ENCODE measurements at regions not wholly inside any gene's neighbourhood (a gene's known extent, or its start where the extent isn't known, plus 50 kb on each side); places are given as distances from the start of the nearest gene placed in this dataset.
"Not testable (repeated sequence)": the region's sequence is repeated elsewhere in the genome, so short reads cannot be mapped to it uniquely, and the experiment has no call there.

DNA sequence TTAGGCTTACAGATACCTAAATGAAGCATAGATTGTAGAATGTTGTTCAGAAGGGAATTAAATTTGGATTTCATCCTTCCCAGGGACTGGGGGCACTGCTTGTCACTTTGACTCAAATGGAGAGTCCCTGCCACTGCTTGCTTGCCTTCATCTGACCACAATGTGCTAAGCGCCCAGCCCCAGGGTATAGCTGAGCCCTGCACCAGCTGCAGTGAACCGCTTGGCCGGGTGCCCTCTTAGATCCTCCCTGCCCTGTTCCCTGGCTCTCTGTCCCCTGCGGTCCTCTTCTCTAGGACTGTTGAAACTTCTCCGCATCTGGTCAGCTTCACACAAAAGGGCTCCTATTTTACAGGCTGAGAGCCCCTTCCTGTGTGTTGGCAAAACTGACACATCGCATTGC lies 170.9 kb downstream of the BCL2L11 start:
- not testable (repeated sequence) for DNase-seq

DNA sequence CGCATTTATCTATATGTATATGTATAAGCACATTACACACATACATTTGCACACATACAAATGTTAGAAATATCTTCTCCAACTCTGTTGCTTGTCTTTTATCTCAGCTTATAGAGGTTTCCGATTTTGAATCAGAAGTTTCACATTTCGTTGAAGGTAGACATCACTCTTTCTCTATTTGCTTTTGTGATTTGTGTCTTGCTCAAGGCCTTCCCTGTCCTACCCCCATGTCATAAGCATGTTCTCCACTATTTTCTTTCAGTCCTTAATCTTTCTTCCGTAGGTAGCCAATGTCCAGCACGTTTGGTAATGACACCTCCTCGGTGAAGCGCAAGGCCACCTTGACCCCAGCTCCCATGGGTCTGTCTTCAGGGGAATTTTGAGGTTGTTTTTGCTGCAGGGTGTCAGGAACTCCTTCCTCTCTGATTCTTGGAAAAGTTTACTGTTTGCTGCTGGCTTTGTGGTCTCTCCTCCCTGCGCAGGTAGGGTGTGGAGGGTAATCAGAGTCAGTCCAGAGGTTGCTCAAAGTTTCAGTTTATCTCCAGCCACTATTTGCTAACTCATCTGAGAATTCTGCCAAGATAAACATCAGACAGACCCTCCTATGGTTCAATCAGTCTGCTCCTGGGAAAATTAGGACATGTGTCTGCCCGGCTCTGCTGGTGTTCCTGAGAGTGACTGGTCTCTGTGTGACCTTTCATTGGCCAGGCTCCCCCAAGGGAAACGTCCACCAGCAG lies 171.7 kb downstream of the BCL2L11 start:
- not testable (repeated sequence) for DNase-seq

DNA sequence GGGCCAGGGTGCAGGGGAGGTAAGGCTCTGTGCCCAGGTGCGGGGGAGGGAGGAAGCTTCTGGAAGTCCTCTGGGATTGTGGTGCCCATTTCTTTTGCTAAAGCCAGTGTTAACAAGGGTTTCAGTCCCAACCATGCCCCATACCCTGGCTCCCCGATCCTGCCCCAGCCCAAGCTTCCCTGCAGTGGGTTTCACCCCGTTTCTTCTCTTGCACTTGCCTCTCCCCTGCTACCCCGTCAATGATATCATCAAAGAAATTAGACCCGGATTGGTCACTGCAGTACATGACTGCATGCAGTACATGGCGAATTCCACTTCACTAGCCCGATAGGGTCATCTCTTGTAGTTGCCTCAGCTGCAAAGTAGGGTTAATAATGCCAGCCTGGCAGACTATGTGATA lies 174.0 kb downstream of the BCL2L11 start:
- DNase-seq: not testable (repeated sequence)

DNA sequence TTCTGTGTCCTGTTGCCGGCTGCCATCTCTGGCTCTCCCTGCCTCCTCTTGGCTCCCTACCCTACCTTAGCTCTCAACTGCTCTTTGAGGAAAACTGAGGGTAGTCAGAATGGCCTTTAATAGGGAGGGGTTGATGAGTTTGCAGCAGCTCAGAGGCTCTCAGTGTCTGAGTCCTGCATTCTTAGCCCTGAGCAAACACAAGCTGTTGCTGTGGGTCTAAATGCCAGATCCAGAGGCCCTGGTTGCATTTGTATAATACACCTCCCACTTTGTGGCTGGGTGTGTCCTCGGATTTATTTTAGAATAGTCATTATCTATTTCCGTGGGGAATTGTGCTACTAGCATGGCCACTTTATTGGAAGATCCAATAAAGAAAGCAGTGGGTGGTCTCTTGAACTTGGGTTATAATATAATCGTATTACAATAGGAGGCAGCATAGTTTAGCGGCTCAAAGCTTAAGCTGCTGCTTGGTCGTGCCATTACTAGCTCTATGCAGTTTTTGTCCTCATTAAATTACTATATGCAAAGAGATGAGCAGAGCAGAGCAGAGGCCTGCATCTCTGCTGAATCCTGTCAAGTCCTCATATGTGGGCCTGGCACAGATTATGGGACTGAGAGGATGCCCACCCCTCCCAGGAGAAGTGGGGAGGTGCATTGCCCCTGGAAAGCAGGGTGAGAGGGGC lies 175.5 kb downstream of the BCL2L11 start:
- not testable (repeated sequence) for DNase-seq

DNA sequence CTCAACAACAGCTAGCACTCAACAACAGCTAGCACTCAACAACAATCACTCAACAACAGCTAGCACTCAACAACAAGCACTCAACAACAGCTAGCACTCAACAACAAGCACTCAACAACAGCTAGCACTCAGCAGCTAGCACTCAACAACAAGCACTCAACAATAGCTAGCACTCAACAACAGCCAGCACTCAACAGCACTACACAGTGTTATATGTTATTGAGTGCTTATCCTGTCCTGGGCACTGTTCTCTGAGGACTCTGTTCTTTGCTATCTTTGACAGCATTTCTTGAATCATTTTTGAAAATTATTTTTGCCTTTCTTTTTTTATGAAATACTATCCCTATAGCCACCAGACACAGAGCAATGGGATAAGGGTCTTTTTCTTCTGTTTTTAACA lies 176.4 kb downstream of the BCL2L11 start:
- not testable (repeated sequence) for DNase-seq

DNA sequence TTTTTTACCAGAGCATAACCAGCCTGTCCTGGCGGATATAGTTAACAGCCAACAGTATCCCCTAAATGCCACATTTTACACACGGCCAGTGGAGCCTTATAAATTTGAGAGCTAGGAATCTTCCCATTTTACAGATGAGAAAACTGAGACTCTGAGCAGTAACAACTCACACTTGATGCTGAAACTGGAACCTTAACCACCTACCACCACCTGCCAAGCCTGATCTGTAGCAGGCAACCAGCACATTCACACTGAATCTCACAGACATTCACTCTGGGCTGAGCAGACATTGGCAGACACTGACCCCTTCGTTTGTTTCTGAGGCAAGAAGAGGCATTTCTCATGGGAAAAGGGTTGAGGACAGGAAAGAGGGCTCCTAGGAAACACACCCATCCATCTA lies 178.2 kb downstream of the BCL2L11 start:
- DNase-seq: not testable (repeated sequence)

DNA sequence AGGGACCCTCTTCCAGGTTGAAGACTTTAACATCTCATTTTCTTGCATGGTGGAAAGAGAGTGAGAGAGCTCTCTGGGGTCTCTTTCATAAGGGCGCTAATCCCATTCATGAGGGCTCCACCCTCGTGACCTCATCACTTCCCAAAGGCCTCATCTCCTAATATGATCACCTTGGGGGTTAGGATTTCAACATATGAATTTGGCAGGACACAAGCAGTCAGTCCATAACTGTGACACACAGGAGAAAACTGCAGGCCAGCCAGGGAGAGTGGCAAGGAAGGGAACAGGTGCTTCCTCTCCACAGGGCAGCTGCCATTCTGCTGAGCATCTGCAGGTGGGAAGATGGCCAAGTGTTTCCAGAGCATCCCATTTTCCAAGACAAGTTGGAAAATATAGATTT lies 178.9 kb downstream of the BCL2L11 start:
- not testable (repeated sequence) for DNase-seq

DNA sequence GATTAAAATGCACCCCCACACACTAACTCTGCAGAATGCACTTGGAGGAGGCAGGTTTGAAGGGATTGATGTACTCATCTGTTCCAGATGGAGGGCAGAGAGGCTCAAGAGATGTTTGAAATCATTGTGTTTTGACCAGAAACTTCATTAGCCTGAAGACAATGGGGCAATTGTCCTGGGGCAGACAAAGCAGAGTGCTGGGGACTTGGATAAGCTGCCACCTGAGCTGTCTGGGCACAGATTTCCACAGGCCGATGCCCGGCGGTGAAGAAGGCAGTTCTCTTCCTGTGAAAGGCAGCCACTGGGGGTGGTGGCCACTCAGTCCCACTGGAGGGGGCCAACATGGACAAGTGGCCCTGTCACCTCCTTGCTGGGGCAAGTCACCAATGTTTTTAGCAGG lies 181.0 kb downstream of the BCL2L11 start:
- DNase-seq: not testable (repeated sequence)

DNA sequence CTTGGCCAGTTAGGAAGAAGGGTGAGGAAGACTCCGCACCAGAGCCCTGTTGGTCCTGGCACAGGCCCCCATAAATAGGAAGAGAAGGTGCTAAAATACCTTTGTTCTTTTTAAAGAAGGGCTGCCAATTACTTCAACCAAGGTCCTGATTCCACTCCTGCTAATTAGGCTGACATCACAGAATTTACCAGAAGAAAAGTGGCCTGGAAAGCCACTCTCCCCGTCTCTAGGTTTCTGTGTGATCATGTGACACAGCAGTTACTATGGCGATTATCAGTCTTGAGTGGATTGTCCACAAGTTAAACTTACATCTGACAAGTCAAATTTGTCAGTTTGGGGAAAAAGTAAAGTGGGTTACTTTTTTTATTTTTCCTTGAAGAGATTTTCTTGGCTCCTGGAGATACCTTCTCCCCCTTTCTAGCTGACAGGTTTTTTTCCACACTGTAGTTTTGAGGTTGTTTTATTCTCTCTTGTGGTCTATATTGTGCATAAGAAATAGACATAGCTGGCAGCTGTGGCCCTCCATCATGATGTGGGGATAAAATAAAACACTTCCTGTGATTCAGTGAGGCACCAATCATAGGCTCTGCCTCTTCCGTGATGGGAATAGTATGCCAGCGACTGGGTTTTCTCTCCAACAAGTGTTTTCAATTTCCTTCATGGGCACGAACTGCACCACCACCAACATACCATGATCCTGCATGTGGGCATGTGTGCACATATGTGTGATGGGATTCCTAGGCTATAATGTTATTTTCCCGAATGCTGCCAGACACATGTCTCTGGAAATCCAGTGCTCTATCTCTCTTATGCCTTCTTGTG lies 181.9 kb downstream of the BCL2L11 start:
- not testable (repeated sequence) for DNase-seq

DNA sequence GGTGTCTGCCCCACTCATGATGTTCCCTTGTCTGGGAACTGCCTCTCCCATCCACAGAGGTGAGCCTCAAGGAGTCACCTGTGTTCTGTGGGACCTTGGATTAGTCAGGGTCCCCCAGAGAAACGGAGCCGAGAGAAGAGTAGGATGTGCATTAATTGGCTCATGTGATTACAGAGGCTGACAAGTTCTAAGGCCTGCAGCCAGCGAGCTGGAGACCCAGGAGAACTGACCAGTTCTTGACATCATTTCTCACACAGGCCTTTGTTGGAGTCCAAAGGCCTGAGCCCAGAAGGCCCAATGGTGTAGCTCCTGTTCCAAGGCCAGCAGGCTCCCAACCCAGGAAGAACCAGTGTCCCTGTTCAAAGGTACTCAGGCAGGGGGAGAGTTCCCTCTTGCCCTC lies 186.6 kb downstream of the BCL2L11 start:
- not testable (repeated sequence) for DNase-seq

DNA sequence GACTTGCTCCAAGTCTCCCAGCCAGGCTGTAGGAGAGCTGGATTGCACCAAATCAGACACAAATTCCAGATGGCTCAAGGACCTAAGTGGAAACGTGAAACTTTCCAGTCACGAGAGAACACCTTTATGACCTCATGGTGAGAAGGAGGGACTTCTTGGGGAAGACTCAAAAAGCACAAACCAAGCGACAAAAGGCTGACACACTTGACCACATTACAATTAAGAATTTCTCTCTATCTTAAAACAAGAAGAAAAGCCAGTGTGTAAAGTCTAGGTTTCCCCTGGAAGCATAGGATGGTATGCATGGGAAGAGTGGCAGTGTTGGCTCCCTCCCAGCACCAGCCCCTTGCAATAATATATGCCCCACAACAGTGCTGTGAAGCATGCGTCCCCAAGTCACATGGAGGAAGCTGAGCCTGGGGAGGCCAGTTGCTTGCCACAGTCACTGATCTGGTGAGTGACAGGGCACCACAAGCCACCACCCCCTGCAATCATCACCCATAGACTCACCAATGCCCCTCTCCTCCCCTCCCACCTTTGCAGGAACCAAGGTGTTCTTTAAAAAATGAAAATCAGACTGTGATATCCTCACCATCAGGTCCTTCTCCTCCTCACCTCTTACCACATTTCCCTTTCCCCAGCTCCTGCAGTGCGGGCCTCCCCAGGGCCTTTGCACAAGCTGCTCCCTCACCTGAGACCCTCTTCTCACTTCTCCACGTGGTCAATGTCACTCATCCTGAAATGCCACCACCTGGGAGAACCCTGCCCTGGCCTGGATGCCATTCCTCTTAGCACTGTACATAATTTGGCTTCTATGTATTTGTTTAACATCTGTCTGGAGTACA lies 188.7 kb downstream of the BCL2L11 start:
- DNase-seq: not testable (repeated sequence)

DNA sequence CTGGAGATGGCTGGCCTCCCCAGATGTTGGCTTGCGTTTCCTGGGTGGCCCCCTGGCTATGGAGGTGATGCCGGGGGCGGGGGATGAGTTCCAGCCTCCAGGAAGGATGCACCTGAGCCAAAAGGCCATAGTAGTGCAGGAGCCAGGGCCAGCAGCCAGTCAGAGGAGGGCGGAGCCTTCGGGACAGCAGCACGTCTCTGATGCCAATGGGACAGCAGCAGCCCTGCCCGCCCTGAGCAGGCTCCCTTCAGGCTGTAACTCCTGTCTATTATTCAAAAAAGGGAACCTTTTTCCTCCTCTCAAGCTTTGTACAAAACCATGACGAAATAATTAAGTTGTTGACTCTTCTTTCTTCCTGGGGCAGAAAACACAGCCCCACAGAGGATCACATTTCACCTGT lies 189.7 kb downstream of the BCL2L11 start:
- DNase-seq: not testable (repeated sequence)

DNA sequence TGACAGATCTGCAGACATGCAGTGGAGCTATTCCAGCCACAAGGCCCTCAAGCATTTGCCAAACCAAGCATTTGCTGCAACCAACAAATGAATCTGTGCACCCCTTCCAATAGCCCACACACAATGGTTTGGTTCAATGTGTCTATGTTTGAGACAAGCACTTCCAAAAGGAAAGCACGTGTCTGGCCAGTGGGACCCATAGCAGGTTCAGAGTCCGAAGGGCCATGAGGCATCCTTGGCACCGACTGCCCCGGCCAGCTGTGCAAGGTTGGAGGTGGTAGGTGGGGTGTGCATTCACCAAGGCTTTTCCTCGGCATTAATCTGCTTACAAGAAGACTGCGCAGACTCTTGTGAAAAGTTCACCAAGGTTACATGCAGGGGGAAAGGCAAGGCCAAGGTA lies 190.9 kb downstream of the BCL2L11 start:
- DNase-seq: not testable (repeated sequence)

DNA sequence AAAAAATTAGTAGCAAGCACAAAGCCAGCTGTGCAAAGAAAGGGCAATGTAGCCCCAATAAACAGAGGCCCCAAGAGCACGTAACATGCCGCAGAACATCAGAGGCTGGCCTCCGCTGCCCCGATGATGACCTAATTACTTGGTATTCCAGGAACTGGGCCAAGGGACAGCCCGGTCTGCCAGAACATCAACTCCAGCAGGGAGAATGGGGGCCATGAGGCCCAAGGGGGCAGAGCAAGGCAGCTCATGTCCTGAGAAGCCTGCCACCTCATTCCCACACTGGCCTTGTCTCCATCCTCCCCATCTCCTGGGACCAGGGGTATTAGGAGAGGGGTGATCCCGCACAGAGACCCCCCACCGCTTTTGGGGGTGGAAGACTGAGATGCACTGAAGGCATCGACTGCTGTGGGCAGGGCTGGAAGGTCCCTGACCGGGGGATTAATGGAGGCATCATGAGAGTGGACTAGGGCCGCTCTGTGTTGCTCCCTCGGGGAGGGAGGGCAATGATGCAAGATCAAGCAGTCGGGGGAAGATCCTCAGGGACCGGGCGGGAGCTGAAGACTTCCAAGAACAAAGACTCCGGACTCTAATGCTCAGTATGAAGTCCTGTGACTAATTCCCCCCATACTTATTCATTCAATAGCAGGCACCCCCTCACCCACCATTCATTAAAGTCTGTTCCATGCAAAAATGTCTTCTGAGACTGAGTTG lies 192.3 kb downstream of the BCL2L11 start:
- not testable (repeated sequence) for DNase-seq

DNA sequence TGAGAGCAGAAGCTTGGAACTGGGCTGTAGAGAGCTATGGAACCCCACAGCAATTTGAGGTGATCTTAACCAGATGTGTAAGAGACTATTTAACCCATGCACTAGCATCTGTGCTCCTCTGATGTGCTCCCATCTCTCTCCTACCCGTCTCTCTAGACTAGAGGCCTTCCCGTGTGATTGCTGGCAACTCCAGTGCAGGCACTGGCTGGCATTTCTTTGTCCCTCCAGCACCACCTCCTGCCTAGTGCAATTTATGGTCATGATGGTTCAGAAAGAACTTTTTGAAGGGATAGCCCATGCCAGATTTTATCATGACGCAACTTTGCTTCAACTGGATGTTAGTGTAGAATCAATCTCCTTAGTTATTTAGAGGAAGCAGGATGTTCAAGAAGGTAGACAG lies 193.0 kb downstream of the BCL2L11 start:
- DNase-seq: not testable (repeated sequence)

DNA sequence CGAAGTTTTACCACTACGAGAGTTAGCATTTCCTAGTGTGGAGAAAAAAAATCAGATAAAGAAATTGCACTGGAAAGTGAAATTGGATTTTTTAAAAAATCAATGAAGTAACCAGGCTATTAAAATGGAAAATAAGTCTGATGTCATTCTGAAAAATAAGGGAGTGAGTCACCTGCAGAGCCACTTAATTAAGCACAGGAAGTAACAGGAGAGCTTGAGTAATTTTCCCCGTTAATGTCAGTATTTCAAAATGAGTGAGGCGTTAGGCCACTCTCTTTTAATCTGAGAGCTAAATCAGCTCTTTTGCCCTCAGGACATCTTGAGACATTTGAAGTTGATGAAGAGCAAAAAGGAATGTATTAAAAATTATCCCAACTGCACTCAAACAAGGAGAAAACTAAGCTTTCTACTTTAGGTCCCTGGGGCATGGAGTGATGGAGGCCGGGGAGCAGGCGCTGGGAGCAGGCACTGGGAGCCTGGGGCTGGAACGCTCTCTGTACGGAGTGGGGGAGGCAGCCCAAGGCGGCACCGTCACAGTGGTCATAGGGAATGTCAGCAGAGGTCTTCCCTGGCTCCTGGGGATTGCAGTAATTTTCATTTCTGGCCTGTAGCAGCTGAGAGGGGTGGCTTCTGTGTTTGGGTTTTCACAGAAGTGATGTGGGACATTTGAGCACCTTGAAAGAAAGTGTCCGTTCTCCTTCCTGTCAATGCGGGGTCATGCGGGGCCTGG lies 194.6 kb downstream of the BCL2L11 start:
- DNase-seq: not testable (repeated sequence)

DNA sequence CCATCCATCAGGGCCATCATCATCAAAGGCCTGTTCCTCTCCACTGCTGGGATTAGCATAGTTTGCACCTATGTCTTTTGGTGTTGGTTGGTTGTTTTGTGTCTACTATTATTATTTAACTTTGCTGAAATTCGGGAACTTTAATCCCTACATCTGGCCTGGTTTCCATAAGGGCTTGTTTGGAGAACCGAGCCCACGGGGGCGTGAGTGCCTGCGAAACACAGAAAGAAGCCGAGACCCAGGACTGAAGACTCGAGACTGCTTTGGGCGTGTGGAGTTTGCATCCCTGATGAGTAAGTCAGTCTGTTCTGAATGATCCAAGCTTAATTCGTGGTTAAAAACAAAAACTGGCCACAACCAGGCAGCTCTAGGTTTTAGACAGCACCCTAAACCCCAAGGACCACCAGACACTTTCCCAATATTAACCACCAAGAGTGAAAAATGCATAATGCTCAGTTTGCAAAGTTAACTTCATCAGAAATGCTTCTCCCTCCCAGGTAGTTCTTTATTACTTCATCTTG lies 195.6 kb downstream of the BCL2L11 start:
- not testable (repeated sequence) for DNase-seq

DNA sequence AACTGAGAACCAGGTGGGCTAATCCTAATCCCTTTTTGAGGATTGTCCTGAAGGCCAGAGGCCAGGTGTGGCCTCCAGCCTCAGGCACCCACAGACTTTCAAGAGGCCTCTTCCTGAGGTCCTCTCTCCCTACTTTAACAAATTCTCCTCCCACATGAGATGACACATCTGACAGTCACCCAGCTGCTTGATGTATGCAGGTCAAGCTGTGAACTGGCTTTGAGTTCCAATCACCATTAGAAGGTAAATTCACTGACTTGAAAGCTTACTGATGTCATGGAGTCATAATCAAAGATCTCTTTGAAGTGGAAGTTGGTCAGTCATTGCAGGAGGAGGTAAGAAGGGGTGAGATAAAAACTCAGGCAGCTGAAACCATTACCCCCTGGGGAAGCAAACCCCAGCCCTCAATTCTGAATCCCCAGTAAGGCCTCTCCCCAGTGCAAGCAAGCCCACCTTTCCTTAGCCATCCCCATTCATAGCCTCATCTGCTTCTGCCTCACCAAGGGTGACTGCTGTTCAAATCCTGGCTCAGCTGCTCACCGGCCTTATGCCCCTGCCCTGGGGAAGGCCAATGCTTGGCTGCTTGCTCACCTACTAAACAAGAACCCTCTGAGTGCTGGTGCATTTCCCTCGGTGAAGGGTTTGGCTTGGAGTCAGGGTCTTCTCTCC lies 196.3 kb downstream of the BCL2L11 start:
- DNase-seq: not testable (repeated sequence)

DNA sequence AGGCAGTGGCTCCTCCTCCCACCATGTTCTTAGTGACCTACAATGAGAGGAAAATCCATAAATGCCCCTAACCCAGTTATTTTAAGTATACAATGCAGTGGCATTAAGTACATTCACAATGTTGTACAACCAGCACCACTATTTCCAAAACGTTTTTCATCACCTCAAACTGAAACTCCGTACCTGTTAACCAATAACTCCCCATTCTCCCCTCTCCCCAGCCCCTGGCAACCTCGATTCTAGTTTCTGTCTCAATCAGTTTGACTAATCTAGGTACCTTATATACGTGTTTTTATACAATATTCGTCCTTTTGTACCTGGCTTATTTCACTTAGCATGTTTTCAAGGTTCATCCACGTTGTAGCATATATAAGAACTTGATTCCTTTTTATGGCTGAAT lies 198.8 kb downstream of the BCL2L11 start:
- not testable (repeated sequence) for DNase-seq

DNA sequence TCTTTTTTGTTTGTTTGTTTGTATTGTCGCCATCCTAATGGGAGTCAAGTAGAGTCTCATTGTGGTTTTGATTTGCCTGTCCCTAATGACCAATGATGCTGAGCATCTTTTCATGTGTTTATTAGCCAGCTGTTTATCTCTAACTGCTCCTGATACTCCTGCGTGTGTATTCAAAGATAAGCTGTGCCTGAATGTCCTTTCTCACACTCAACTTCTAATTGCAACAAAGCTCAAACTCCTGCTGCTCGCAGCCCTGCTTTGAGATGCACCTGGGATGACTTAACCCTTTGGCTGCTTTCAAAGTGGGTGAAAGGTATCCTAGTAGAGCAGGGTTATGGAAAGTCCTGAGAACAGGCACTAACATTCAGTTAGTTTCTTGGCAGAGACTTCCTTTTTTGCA lies 199.6 kb downstream of the BCL2L11 start:
- DNase-seq: not testable (repeated sequence)
